K562 (cell line): ENCODE measurements at regions not wholly inside any gene's neighbourhood (a gene's known extent, or its start where the extent isn't known, plus 50 kb on each side); places are given as distances from the start of the nearest gene placed in this dataset.

Experiments used
- CBX1 ChIP-seq: sonication (generic); IDR thresholded peaks from 2 replicates; pipeline ENCODE4 v1.6.1; 2016; ENCODE audit warnings: antibody characterized with exemption, low read depth, mild to moderate bottlenecking
- CEBPG ChIP-seq, 3 experiments: fragments of 200-800 bp in 1 of 3; sonication (Bioruptor generic) in 1 of 3; sonication (generic) in 1 of 3; formaldehyde crosslinking in 1 of 3; IDR thresholded peaks in 2 of 3; conservative IDR thresholded peaks in 1 of 3; 2 replicates each; pipeline versions ENCODE4 v1.6.1 to v1.8.0; 2016 to 2022; ENCODE audit warnings: missing compliant biosample characterization in 2 of 3, missing genetic modification characterization in 2 of 3, mild to moderate bottlenecking in 1 of 3, missing genetic modification reagents in 1 of 3
- DEAF1 ChIP-seq: fragments of 450-650 bp; formaldehyde crosslinking; IDR thresholded peaks from 2 replicates; pipeline ENCODE4 v1.4.0; 2020; ENCODE audit warnings: mild to moderate bottlenecking, moderate library complexity
- EP300 ChIP-seq: IDR thresholded peaks from 2 replicates; pipeline ENCODE4 v1.6.1; 2012; ENCODE audit warnings: low read length, improper control_type of control experiment
- KLF1 ChIP-seq: fragments of 450-650 bp; IDR thresholded peaks from 2 replicates; pipeline ENCODE4 v1.6.1; 2016; ENCODE audit warnings: missing genetic modification characterization, missing compliant biosample characterization
- NBN ChIP-seq: fragments of 450-650 bp; IDR thresholded peaks from 2 replicates; pipeline ENCODE4 v1.6.1; 2016; ENCODE audit warnings: low read depth, mild to moderate bottlenecking
- NFE2L1 ChIP-seq: fragments of 450-650 bp; IDR thresholded peaks from 2 replicates; pipeline ENCODE4 v1.6.1; 2016; ENCODE audit warnings: missing genetic modification characterization, low read depth, mild to moderate bottlenecking, missing compliant biosample characterization, moderate library complexity, borderline replicate concordance
- PCBP2 ChIP-seq: fragments of 200-400 bp; formaldehyde crosslinking; IDR thresholded peaks from 2 replicates; pipeline ENCODE4 v1.6.1; 2018; ENCODE audit warnings: low read length, low read depth, mild to moderate bottlenecking, moderate library complexity; ENCODE audit not compliant: poor library complexity, severe bottlenecking
- REST ChIP-seq, 2 experiments: fragments of 450-650 bp; formaldehyde crosslinking in 1 of 2; IDR thresholded peaks; 2 replicates each; pipeline versions ENCODE4 v1.4.0 to v1.6.1; 2014 to 2020; ENCODE audit warnings: mild to moderate bottlenecking in 2 of 2, borderline replicate concordance in 1 of 2, low read depth in 1 of 2
- RHOXF2B ChIP-seq: fragments of 250-450 bp; sonication (Bioruptor Pico); conservative IDR thresholded peaks from 2 replicates; pipeline ENCODE4 v1.5.1; 2021
- SREBF2 ChIP-seq: sonication (generic); formaldehyde crosslinking; IDR thresholded peaks from 2 replicates; pipeline ENCODE4 v1.4.0; 2020; ENCODE audit warnings: mild to moderate bottlenecking, missing genetic modification reagents
- ZBTB49 ChIP-seq: sonication (generic); formaldehyde crosslinking; IDR thresholded peaks from 2 replicates; pipeline ENCODE4 v1.8.0; 2022; ENCODE audit warnings: missing genetic modification reagents, mild to moderate bottlenecking, borderline replicate concordance
- ZNF23 ChIP-seq: fragments of 250-450 bp; sonication (Bioruptor Pico); IDR thresholded peaks from 2 replicates; pipeline ENCODE4 v1.4.0; 2020; ENCODE audit warnings: mild to moderate bottlenecking
- ZNF239 ChIP-seq: fragments of 250-450 bp; sonication (Bioruptor Pico); IDR thresholded peaks from 2 replicates; pipeline ENCODE4 v1.4.0; 2020; ENCODE audit warnings: mild to moderate bottlenecking
- ZSCAN32 ChIP-seq: fragments of 450-650 bp; formaldehyde crosslinking; IDR thresholded peaks from 2 replicates; pipeline ENCODE4 v1.4.0; 2020; ENCODE audit warnings: mild to moderate bottlenecking, moderate library complexity

GRCh38 chr2:65744477-65745200 is 312.2 kb upstream of the SPRED2 start (continued):
- TF ChIP-seq KLF1 (tag): no peak
- no peak for TF ChIP-seq ZNF239 (CRISPR knock-in tag)
- peak; percentile 13; the same call in 1 of the 2 replicates for TF ChIP-seq EP300
- TF ChIP-seq NFE2L1 (tag): no peak
- no peak for TF ChIP-seq REST (IDR thresholded peaks at IDR 0.05; ENCODE audit: borderline replicate concordance)
- no peak for TF ChIP-seq REST (CRISPR knock-in tag; IDR thresholded peaks at IDR 0.05; ENCODE audit: low read depth)
- TF ChIP-seq ZBTB49 (CRISPR knock-in tag): no peak
- TF ChIP-seq RHOXF2B (CRISPR knock-in tag): no peak
- no peak for TF ChIP-seq ZNF23 (CRISPR knock-in tag)
- no peak for TF ChIP-seq CBX1
- TF ChIP-seq NBN: no peak
- TF ChIP-seq DEAF1 (CRISPR knock-in tag): no peak
- 0 out of 2 replicates have a peak, but pooled peaks have one; percentile 17 for TF ChIP-seq ZSCAN32
- no peak for TF ChIP-seq SREBF2 (CRISPR knock-in tag)
- TF ChIP-seq CEBPG (CRISPR knock-in tag; IDR thresholded peaks at IDR 0.05): peak; percentile 15; the same call in 1 of the 2 replicates
- peak; percentile 92 to 96 for TF ChIP-seq CEBPG (tag; conservative IDR thresholded peaks at IDR 0.05 in 1 of 2, IDR thresholded peaks at IDR 0.05 in 1 of 2)
- no peak for TF ChIP-seq PCBP2
